GM23338 (cell line): ENCODE measurements at regions not wholly inside any gene's neighbourhood (a gene's known extent, or its start where the extent isn't known, plus 50 kb on each side); places are given as distances from the start of the nearest gene placed in this dataset.

Experiments used
- ATAC-seq: fragments of 200-7000 bp; cut with Tn5 transposase; 3 replicates; pipeline ENCODE4 v1.9.1; 2020
- DNase-seq: peaks from one replicate; pipeline ENCODE4 v3.0.0-alpha.2; 2015; ENCODE audit warnings: low spot score
- H2AFZ ChIP-seq: fragments of 200-600 bp; sonication (generic); 2 replicates; pipeline ENCODE4 v1.8.0; 2016; ENCODE audit warnings: antibody characterized with exemption, mild to moderate bottlenecking, moderate library complexity
- H3F3A ChIP-seq: fragments of 200-600 bp; sonication (generic); replicated peaks from 2 replicates; pipeline ENCODE4 v1.8.0; 2017; ENCODE audit warnings: antibody characterized with exemption, mixed run types, low read depth
- H3K27ac ChIP-seq: fragments of 200-600 bp; sonication (generic); 2 replicates; pipeline ENCODE4 v1.6.1; 2016; ENCODE audit warnings: low read depth
- H3K27me3 ChIP-seq: fragments of 200-600 bp; sonication (generic); 2 replicates; pipeline ENCODE4 v1.8.0; 2016; ENCODE audit warnings: mild to moderate bottlenecking, mixed run types, moderate library complexity; ENCODE audit not compliant: insufficient read depth
- H3K36me3 ChIP-seq: fragments of 200-600 bp; sonication (generic); 2 replicates; pipeline ENCODE4 v1.8.0; 2016; ENCODE audit warnings: mild to moderate bottlenecking; ENCODE audit not compliant: insufficient read depth
- H3K4me1 ChIP-seq: fragments of 200-600 bp; sonication (generic); 2 replicates; pipeline ENCODE4 v1.8.0; 2016; ENCODE audit warnings: mild to moderate bottlenecking, moderate library complexity; ENCODE audit not compliant: insufficient read depth
- H3K4me2 ChIP-seq: fragments of 200-600 bp; sonication (generic); 2 replicates; pipeline ENCODE4 v1.7.1; 2017; ENCODE audit warnings: mixed run types
- H3K4me3 ChIP-seq: fragments of 200-600 bp; sonication (generic); 2 replicates; pipeline ENCODE4 v1.6.1; 2016; ENCODE audit warnings: mixed run types
- H3K79me2 ChIP-seq: fragments of 200-600 bp; sonication (generic); replicated peaks from 2 replicates; pipeline ENCODE4 v1.8.0; 2017; ENCODE audit warnings: mild to moderate bottlenecking; ENCODE audit not compliant: insufficient read depth
- H3K9me2 ChIP-seq: fragments of 200-600 bp; sonication (generic); 2 replicates; pipeline ENCODE4 v1.8.0; 2017; ENCODE audit not compliant: insufficient read depth
- H4K20me1 ChIP-seq: fragments of 200-600 bp; sonication (generic); replicated peaks from 2 replicates; pipeline ENCODE4 v1.8.0; 2017; ENCODE audit warnings: mild to moderate bottlenecking; ENCODE audit not compliant: insufficient read depth
- H3K27ac Mint-ChIP-seq: 2 replicates; pipeline ENCODE4 v1.8.0; 2020; ENCODE audit warnings: inconsistent platforms, mild to moderate bottlenecking, moderate library complexity, mixed read lengths
- H3K27me3 Mint-ChIP-seq: 3 replicates; pipeline ENCODE4 v1.8.0; 2022; ENCODE audit warnings: low read depth, mild to moderate bottlenecking, moderate library complexity, mixed read lengths, inconsistent platforms; ENCODE audit not compliant: insufficient read depth, poor library complexity
- H3K36me3 Mint-ChIP-seq: 3 replicates; pipeline ENCODE4 v1.8.0; 2021; ENCODE audit warnings: low read depth, mild to moderate bottlenecking, inconsistent platforms, moderate library complexity, mixed read lengths
- H3K4me1 Mint-ChIP-seq: 3 replicates; pipeline ENCODE4 v1.8.0; 2020; ENCODE audit warnings: mild to moderate bottlenecking, inconsistent platforms, mixed read lengths
- H3K4me3 Mint-ChIP-seq: 3 replicates; pipeline ENCODE4 v1.8.0; 2021; ENCODE audit warnings: moderate library complexity, mild to moderate bottlenecking, inconsistent platforms, mixed read lengths
- H3K9me3 Mint-ChIP-seq: 3 replicates; pipeline ENCODE4 v1.8.0; 2020; ENCODE audit warnings: moderate library complexity, mild to moderate bottlenecking, inconsistent platforms, mixed read lengths
- CREB1 ChIP-seq: fragments of 250-450 bp; sonication (Bioruptor Pico); IDR thresholded peaks from 2 replicates; pipeline ENCODE4 v1.5.0; 2020; ENCODE audit warnings: low read depth, mild to moderate bottlenecking, moderate library complexity
- CTCF ChIP-seq, 2 experiments: fragments of 200-600 bp in 1 of 2; sonication (generic) in 1 of 2; conservative IDR thresholded peaks; 2 replicates each; pipeline versions ENCODE4 v1.5.1 to v1.6.1; 2016 to 2017; ENCODE audit warnings: antibody characterized with exemption in 2 of 2, low read depth in 2 of 2, mild to moderate bottlenecking in 2 of 2, moderate library complexity in 1 of 2
- ETS1 ChIP-seq: IDR thresholded peaks from 2 replicates; pipeline ENCODE4 v1.6.1; 2016; ENCODE audit warnings: antibody characterized with exemption
- EZH2 ChIP-seq: fragments of 200-600 bp; sonication (generic); IDR thresholded peaks from one replicate; pipeline ENCODE4 v1.8.0; 2017; ENCODE audit warnings: antibody characterized with exemption, mild to moderate bottlenecking, low read depth; ENCODE audit not compliant: unreplicated experiment
- EZH2phosphoT487 ChIP-seq: fragments of 200-600 bp; sonication (generic); IDR thresholded peaks from one replicate; pipeline ENCODE4 v1.8.1; 2018; ENCODE audit warnings: antibody characterized with exemption; ENCODE audit not compliant: unreplicated experiment
- JUNB ChIP-seq: IDR thresholded peaks from one replicate; pipeline ENCODE4 v1.6.1; 2016; ENCODE audit warnings: antibody characterized with exemption; ENCODE audit not compliant: unreplicated experiment
- NANOG ChIP-seq: IDR thresholded peaks from 2 replicates; pipeline ENCODE4 v1.6.1; 2016; ENCODE audit warnings: antibody characterized with exemption, borderline replicate concordance
- POLR2AphosphoS5 ChIP-seq: IDR thresholded peaks from 2 replicates; pipeline ENCODE4 v1.6.1; 2016; ENCODE audit warnings: antibody characterized with exemption, low read depth
- REST ChIP-seq: IDR thresholded peaks from one replicate; pipeline ENCODE4 v1.6.1; 2018; ENCODE audit warnings: antibody characterized with exemption; ENCODE audit not compliant: unreplicated experiment
- STAT1 ChIP-seq: IDR thresholded peaks from one replicate; pipeline ENCODE4 v1.6.1; 2016; ENCODE audit warnings: antibody characterized with exemption; ENCODE audit not compliant: unreplicated experiment
- ZNF114 ChIP-seq: fragments of 250-450 bp; sonication (Bioruptor Pico); IDR thresholded peaks from 2 replicates; pipeline ENCODE4 v1.5.0; 2020; ENCODE audit warnings: mild to moderate bottlenecking, moderate library complexity
- ZNF331 ChIP-seq: fragments of 250-450 bp; sonication (Bioruptor Pico); IDR thresholded peaks from 2 replicates; pipeline ENCODE4 v1.5.0; 2020; ENCODE audit warnings: low read depth, mild to moderate bottlenecking, moderate library complexity
- ZNF462 ChIP-seq: fragments of 250-450 bp; sonication (Bioruptor Pico); IDR thresholded peaks from 2 replicates; pipeline ENCODE4 v1.5.0; 2020; ENCODE audit warnings: mild to moderate bottlenecking, moderate library complexity

GRCh38 chr5:84453405-84453804, 68.7 kb upstream of the EDIL3 start:
- Histone ChIP-seq H3K36me3 (no peaks in the 10 kb centered on the region), H3K4me2 (no peak overlapping the region), H3K9me2 (no peaks in the 10 kb centered on the region), H3K79me2 (no peaks in the 10 kb centered on the region), H4K20me1 (no peaks in the 10 kb centered on the region), H2AFZ (no peak overlapping the region), H3K4me3 (no peak overlapping the region), H3K4me1 (no peaks in the 10 kb centered on the region), H3F3A (no peaks in the 10 kb centered on the region), H3K27ac (no peak overlapping the region), H3K27me3 (no peaks in the 10 kb centered on the region)
- no peak for TF ChIP-seq JUNB
- no peak for TF ChIP-seq ETS1
- TF ChIP-seq REST = no peak
- TF ChIP-seq ZNF331 (CRISPR knock-in tag) = no peak
- TF ChIP-seq ZNF462 (CRISPR knock-in tag) = no peak
- no peak for TF ChIP-seq CTCF (conservative IDR thresholded peaks at IDR 0.05; ENCODE audit: low read depth in 2 of 2)
- TF ChIP-seq EZH2phosphoT487 = no peak
- no peak for TF ChIP-seq NANOG
- no peak for TF ChIP-seq CREB1 (CRISPR knock-in tag)
- TF ChIP-seq STAT1 = no peak
- no peak for TF ChIP-seq POLR2AphosphoS5
- TF ChIP-seq EZH2 = no peak
- TF ChIP-seq ZNF114 (CRISPR knock-in tag) = no peak
- H3K4me1 Mint-ChIP-seq = no peaks in the 10 kb centered on the region
- H3K4me3 Mint-ChIP-seq = no peak overlapping the region
- H3K36me3 Mint-ChIP-seq = peaks cover 15% of the 10 kb centered on the region
- H3K9me3 Mint-ChIP-seq = peaks cover 17% of the 10 kb centered on the region
- no peak overlapping the region for H3K27ac Mint-ChIP-seq
- DNase-seq = no peak
- no peaks in the 10 kb centered on the region for H3K27me3 Mint-ChIP-seq
- ATAC-seq = no peak
